Medulla oblongata (tissue), 1 donor: ENCODE measurements at regions not wholly inside any gene's neighbourhood (a gene's known extent, or its start where the extent isn't known, plus 50 kb on each side); places are given as distances from the start of the nearest gene placed in this dataset.

ENCODE experiments used
- DNase-seq: peaks from one replicate; pipeline ENCODE4 v3.0.0-alpha.2; 2015; ENCODE audit errors: extremely low spot score

- no peak for DNase-seq
These were observed 52.1 kb downstream of the GSC start for GRCh38 chr14:94717808-94718207.

GRCh38 chr14:94716976-94717375 lies 52.9 kb downstream of the GSC start:
- no peak for DNase-seq

GRCh38 chr14:94713115-94713514 lies 56.8 kb downstream of the GSC start:
- DNase-seq = no peak

DNA sequence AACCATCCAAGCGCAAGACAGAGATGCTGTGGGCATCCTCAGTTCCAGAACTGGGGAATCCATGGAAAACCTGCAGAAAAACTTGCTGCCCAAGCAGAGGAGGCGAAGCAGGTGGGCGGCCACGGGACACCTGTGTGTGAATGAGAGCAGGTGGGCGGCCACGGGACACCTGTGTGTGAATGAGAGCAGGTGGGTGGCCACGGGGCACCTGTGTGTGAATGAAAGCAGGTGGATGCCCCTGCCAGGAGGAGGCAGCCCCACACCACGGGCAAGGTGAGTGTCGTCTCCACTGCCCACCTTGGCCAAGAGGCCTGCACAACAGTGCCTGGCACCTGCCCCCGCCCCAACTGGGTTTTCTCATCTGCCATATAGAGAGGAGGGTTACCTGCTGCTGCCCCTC lies 59.2 kb downstream of the GSC start:
- no peak for DNase-seq

GRCh38 chr14:94707494-94707893 lies 62.4 kb downstream of the GSC start:
- DNase-seq = no peak

DNA sequence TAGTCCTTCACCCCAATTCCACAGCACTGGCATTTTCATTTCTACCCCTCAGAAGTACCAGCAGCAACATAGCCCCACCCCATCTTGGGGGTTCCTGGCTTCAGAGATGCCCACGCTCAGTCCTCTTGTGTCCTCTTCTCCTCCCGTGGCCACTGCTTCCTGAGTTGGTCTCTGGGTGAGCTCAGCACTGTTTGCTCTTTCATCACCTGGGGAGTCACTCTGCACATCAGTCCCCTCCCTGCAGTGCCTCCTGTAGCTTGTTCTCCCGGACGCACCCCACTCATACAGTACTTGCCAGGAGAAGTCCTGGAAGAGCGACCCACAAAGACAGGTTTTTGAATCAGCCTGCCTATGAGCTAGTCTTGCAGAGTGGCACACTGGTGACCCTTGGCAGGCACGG lies 63.8 kb downstream of the GSC start:
- no peak for DNase-seq

- DNase-seq = no peak
These were observed 67.3 kb downstream of the GSC start for GRCh38 chr14:94702629-94703028.

- no peak for DNase-seq
These were observed 68.0 kb downstream of the GSC start for GRCh38 chr14:94701861-94702370.

DNA sequence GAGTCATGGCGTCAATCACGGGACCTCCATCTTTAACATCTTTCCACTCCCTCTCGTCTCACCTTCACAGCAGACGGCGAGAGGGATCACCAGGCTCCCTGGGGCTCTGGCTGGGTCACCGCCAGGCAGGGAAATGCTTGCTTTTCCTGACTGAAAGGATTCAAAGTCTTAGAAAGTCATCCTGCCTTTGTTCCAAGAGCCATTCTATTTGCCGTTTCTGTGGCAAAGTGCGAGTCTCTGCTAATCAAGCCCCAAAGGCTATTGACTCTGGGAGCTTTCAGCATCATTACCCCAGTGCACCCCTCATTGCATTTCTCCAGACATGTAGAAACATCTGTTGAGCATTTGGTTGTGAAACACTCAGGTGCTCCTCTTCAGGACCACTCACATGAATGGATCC lies 69.6 kb downstream of the GSC start:
- no peak for DNase-seq

DNA sequence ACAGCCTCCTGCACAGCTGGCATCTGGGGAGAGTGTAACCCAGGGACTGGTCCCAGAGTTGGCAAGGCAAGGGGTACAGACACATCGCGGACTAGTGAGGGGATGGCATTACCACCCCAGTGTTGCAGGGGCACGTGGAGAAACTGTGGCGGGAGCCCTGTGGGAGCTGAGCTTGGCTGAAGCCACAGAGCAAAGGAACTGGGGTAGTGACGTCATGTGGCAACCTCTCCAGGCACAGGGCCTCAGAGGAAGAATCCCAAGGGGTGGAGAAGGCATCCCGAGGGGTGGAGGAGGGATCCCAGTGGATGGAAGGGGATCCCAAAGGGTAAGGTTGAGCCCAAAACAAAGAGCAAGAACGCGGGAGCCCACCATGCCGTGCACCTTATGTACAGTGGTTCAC lies 70.1 kb downstream of the GSC start:
- no peak for DNase-seq

DNA sequence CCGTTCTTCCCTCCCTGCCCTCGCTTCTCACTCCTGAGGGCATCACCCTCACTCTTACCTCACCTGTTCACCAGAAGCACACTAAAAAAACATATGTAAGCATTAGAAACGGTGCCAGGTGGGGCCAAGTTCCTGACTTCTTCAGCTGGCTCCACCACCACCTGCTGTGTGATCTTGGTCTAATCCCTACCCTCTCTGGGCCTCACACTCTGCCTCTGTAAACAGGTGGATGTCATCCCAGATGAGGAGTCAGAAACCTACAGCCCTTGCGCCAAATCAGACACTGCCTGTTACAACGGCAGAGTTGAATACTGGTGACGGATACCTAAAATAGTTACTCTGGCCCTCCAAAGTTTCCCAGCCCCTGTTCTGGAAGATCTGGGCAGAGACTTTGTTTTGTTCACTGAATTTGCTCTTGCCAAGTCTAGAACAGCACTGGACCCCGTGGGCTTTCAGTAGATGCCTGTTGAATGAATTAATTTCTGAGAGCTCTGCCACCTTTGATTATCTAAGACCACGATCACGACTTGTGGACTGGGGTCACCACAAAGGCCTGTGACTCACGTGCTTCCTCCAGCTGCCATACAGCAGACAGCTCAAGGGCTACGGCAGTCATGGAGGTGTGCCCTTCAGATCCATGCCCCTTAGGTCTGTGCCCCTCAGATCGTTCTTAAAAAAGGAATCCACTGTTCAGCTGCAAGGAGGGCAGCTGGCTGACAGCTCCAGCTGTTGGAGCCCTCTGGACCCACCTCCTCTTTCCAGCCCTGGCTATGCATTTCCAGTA lies 71.9 kb downstream of the GSC start:
- DNase-seq = no peak

DNA sequence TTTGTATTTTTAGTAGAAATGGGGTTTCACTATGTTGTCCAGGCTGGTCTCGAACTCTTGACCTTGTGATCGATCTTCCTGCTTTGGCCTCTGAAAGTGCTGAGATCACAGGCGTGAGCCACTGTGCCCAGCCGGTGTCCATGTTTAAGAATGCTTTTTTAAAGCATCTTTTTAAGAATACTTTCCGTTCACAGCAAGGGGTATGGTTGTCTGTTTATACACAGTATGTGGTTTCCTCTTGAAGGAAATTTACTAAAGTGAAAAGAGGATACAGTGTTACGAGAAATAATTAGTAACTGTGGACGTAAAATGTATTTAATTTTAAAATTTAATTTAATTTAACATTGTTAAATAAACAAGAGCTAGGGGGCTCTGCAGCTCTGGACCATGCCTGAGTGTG lies 73.4 kb downstream of the GSC start:
- DNase-seq = no peak

DNA sequence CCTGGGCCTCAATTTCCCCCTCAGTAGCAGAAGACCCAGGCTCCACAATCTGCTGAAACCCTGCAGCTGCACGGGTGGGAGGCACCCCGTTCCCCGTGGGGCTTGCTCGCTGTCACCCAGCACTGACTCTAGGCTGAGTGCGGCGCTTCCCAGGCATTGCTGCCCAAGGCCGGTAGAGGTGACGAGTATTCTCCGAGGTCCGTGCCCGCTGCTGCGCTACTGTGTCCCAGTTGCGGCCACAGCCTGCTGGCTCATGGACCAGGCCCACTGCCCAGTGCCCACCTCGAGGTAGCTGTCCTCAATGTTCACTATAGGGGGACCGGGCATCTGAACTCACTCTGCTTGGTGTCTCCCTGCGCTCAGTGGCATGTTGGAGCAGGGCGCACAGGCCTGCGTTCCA lies 74.7 kb downstream of the GSC start:
- DNase-seq = no peak

GRCh38 chr14:94691660-94692034 lies 78.3 kb downstream of the GSC start:
- DNase-seq = no peak

GRCh38 chr14:94690896-94691659 lies 78.8 kb downstream of the GSC start:
- no peak for DNase-seq

DNA sequence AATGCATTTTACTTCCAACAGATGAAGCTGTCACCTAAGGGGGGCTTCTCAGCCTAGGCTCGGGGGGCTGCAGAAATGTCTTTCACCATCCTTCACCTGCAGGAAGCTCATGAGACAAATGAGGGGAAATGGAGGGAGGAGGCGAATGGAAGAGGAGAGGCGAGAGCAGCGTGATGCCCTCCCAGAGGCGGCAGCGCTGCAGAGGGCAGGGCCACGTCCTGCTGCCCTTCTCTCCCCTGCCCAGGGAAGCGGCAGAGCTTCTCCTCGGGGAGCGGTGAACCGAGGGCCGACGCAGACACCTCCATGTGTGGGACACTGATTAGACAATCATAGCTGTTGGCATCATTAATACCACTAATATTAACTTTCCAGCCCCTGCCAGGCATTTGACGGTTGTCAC lies 78.3 kb downstream of the SERPINA3 start:
- DNase-seq = no peak

- DNase-seq = no peak
These were observed 77.8 kb downstream of the SERPINA3 start for GRCh38 chr14:94689985-94690400.

DNA sequence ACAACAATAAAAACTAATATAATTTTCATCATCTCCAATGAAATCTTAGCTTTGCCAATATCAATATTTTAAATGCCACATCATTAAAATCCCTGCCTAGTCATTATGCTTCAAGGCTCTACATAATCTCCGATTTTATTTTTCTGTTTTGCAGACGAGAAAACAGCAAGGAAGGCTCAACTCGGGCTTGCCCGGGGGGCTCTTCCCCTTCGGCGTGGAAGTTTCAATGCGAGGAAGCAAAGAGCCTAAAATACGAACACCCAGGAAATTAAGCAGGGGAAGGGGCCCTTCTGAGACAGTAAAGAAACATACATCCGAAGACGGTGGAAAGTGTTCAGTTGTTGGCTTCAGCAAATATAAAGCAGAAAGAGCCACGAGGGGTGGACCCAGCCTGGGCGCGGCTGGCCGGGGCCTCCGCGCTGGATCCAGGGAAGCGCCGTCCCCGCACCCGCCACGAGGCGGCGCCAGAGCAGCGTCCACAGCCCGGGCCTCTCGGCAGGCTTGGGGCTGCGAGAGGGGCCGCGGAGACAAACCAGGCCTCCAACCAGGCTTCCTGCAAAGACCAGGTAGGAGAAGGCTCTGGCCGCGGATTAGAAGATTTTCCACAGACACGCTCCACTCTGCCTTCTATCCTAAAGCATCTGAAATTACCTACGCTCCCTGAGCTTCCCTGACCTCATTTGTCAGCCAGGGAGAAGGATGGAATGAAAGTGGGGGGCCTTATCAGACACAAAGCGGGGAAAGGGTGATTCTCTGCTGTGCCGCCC lies 77.2 kb downstream of the SERPINA3 start:
- peak; percentile 67 for DNase-seq

- no peak for DNase-seq
These were observed 74.4 kb downstream of the SERPINA3 start for GRCh38 chr14:94686511-94687160.

- DNase-seq = no peak
These were observed 73.7 kb downstream of the SERPINA3 start for GRCh38 chr14:94685681-94686485.

- no peak for DNase-seq
These were observed 73.0 kb downstream of the SERPINA3 start for GRCh38 chr14:94685166-94685581.
